IgD-negative memory B cell (primary cell): ENCODE measurements at regions not wholly inside any gene's neighbourhood (a gene's known extent, or its start where the extent isn't known, plus 50 kb on each side); places are given as distances from the start of the nearest gene placed in this dataset.

Experiments used
- H3K27ac Mint-ChIP-seq, 3 donors: one replicate each; pipeline ENCODE4 v1.8.0; 2020 to 2022; ENCODE audit warnings: mild to moderate bottlenecking in 3 of 3, mixed read lengths in 3 of 3, moderate library complexity in 1 of 3
- H3K27me3 Mint-ChIP-seq: one replicate; pipeline ENCODE4 v1.8.0; 2021; ENCODE audit warnings: mixed read lengths
- H3K36me3 Mint-ChIP-seq: one replicate; pipeline ENCODE4 v1.8.0; 2020; ENCODE audit warnings: mild to moderate bottlenecking, mixed read lengths
- H3K4me1 Mint-ChIP-seq, 3 donors: one replicate each; pipeline ENCODE4 v1.8.0; 2020 to 2022; ENCODE audit warnings: mixed read lengths in 3 of 3, mild to moderate bottlenecking in 1 of 3
- H3K4me3 Mint-ChIP-seq, 4 donors: one replicate each; pipeline ENCODE4 v1.8.0; 2020 to 2022; ENCODE audit warnings: mild to moderate bottlenecking in 4 of 4, mixed read lengths in 4 of 4, moderate library complexity in 3 of 4
- H3K9me3 Mint-ChIP-seq, 3 donors: one replicate each; pipeline ENCODE4 v1.8.0; 2020 to 2021; ENCODE audit warnings: mixed read lengths in 3 of 3, mild to moderate bottlenecking in 1 of 3

DNA sequence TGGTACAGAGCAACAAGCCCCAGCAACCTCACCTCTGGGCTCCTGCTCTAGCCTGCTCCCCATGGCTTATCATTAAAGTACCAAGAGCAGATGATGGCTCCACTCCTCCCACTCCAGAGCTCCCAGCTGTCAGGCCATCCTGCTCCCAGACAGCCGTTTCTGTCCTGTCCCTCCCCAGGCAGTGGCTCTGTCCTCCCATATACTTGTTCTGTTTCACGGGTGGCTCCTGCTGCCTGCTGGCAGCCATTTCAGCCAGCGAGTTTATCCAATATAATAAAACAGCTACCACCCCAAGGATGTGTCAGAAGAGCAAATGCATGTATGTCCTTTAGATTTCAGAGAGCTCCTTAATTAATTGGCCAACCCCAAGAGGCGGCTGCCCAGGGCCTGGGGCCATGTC is 79.4 kb upstream of the VSTM2B start:
- peaks cover 0 to 3% (median 0%) of the 10 kb centered on the region in 3 donors for H3K9me3 Mint-ChIP-seq
- H3K27ac Mint-ChIP-seq, result no peak overlapping the region
- H3K4me3 Mint-ChIP-seq, result no peak overlapping the region

DNA sequence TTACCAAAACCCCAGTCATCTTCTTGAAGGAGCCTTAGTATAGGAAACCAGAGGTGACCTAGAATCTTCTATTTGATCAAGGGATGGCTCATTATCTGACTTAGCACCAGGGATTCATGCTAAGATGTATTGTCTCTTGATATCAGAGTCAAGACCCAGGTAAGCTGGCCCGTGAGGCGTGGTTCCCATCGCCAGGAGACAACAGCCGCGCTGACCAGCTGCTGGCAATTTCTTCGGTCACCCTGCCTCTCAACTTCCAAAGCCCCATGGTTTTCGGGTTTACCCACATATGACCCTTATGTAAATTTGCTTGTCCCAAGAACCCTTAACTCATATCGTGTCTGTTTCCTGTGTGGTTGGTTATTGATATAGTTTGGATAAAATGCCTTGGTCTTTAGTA is 77.7 kb upstream of the VSTM2B start:
- Mint-ChIP-seq H3K36me3 (peaks cover 3% of the 10 kb centered on the region), H3K4me1 (no peaks in the 10 kb centered on the region), H3K4me3 (no peak overlapping the region), H3K27ac (no peak overlapping the region), H3K27me3 (peaks cover 2% of the 10 kb centered on the region), H3K9me3 (peaks cover 0 to 3% (median 0%) of the 10 kb centered on the region in 3 donors)

More for the DNA sequence above, 79.4 kb upstream of the VSTM2B start:
- H3K4me1 Mint-ChIP-seq, result no peaks in the 10 kb centered on the region
- H3K27me3 Mint-ChIP-seq, result peaks cover 2% of the 10 kb centered on the region
- H3K36me3 Mint-ChIP-seq, result peaks cover 3% of the 10 kb centered on the region

DNA sequence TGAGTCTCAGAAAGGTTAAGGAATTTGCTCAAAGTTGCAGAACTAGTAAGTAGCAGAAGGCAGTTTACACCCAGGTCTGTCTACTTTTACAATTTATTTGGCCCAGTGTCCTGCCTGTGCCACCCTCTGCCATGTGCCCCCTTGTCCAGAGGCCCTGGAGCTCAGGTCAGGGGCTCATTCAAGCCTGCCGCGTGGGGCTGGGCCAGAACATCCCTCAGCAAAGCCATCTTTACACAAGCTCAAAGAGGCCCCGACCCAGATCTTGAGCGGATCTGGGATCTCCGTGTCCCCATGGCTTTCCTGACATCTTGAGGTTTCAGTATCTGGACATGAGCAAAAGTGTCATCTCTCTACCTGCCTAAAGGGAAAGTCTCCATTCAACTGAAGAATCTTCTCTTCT is 76.4 kb upstream of the VSTM2B start:
- no peaks in the 10 kb centered on the region for H3K4me1 Mint-ChIP-seq
- H3K27ac Mint-ChIP-seq, result no peak overlapping the region
- peaks cover 0 to 2% (median 2%) of the 10 kb centered on the region in 3 donors for H3K9me3 Mint-ChIP-seq
- peaks cover 2% of the 10 kb centered on the region for H3K27me3 Mint-ChIP-seq
- H3K4me3 Mint-ChIP-seq, result no peak overlapping the region
- peaks cover 3% of the 10 kb centered on the region for H3K36me3 Mint-ChIP-seq

DNA sequence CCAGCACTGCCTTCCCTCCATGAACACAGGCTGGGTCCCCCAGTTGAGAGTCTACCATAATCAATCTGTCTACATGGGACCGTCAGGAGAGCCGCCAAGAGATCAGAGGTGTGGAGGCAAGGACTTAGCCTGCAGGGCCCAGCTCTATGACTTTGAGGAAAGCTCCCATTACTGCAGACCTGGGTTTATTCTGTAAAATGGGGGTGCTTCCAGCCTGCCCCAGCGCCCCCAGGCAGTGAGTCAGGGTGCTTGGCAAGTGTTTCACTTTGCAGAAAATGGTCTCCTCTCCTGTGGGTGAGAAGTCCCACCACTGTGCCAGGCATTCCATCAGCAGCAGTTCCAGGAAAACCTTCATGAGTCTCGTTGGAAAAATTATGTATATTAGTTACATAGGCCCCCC is 75.5 kb upstream of the VSTM2B start:
- peaks cover 3% of the 10 kb centered on the region for H3K36me3 Mint-ChIP-seq
- H3K4me1 Mint-ChIP-seq, result no peaks in the 10 kb centered on the region
- H3K27me3 Mint-ChIP-seq, result peaks cover 2% of the 10 kb centered on the region
- H3K27ac Mint-ChIP-seq, result no peak overlapping the region
- peaks cover 0 to 2% (median 0%) of the 10 kb centered on the region in 3 donors for H3K9me3 Mint-ChIP-seq
- H3K4me3 Mint-ChIP-seq, result no peak overlapping the region

DNA sequence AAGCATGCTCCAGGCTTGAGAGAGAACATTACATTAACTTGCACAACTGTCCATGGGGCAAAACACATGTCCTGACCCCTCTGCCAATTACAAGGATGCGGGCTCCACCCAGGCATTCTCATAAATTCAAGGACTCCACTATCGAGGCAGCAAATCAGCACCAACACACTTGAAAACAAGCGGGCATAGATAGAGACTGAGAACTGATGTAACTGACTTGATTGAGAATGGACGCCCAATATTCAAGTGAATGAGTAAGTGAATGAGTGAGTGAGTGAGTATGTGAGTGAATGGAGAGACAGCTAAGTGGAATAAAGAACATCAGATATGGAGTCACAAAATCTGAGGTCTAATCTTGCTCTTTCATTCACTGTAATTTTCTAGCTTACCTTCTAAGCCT is 75.0 kb upstream of the VSTM2B start:
- Mint-ChIP-seq H3K4me3 (no peak overlapping the region), H3K27me3 (peaks cover 2% of the 10 kb centered on the region), H3K9me3 (peaks cover 0 to 4% (median 2%) of the 10 kb centered on the region in 3 donors), H3K4me1 (no peaks in the 10 kb centered on the region), H3K27ac (no peak overlapping the region), H3K36me3 (no peaks in the 10 kb centered on the region)

DNA sequence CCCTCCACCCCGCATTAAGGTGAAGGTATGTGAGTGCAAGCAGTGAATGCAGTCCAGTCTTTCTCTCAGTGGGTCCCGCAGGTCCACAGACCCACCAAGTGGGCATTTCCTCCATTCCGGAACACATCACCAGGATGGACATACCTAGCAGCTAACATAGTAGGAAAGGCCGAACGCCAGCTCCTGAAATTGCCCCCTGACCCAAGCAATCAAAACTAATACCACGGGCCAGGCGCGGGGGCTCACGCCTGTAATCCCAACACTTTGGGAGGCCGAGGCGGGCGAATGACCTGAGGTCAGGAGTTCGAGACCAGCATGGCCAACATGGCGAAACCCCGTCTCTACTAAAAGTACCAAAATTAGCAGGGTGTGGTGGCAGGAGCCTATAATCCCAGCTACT is 71.7 kb upstream of the VSTM2B start:
- Mint-ChIP-seq H3K4me1 (no peaks in the 10 kb centered on the region), H3K4me3 (no peak overlapping the region), H3K9me3 (peaks cover 8 to 16% (median 10%) of the 10 kb centered on the region in 3 donors), H3K27ac (no peak overlapping the region), H3K36me3 (no peaks in the 10 kb centered on the region), H3K27me3 (peaks cover 2% of the 10 kb centered on the region)

DNA sequence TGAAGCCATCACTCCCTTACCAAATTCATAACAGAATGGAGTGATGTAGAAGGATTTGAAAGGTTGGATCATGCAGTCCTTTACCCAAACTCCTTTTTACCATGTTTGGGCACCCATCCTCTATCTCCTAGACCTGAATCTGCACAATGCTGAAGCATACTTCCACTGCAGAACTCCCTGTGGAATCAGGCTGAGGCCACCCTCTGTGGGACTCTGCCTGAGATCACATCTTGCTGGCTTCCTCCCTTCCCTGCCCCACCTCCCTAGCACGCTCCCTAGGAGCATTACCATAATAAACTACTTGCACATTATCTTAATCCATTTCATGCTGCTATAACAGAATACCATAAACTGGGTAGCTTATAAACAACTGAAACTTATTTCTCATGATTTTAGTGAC is 68.4 kb upstream of the VSTM2B start:
- Mint-ChIP-seq H3K4me1 (no peaks in the 10 kb centered on the region), H3K36me3 (no peaks in the 10 kb centered on the region), H3K9me3 (peaks cover 8 to 16% (median 10%) of the 10 kb centered on the region in 3 donors), H3K27ac (no peak overlapping the region), H3K27me3 (no peaks in the 10 kb centered on the region), H3K4me3 (no peak overlapping the region)

DNA sequence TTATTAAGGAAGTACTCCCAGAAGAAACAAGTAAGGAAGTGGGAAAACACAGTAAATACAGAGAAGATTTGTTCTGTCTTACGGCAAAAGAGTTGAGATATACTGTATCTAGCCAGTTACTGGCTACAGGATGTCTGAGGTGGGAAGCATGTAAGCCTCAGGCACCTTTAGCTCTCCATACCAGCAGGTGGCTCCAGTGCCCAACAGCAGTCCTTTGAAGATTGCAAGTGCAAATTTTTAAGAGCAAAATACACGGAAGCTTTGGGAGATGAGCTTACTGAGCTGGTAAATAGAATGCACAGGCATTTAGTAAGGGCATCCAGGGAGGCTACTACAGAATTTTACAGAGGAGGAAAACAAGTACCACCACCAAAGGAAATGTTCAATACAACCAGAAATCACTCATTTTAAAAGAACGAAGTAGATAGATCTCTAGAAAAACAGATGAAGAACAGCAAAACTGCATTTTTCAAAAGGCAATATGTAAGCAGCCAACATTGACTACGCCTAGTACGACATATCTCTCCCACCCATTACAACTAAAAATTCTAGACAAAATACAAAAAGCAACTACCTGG is 57.9 kb upstream of the VSTM2B start:
- Mint-ChIP-seq H3K4me1 (peaks cover 0 to 2% (median 0%) of the 10 kb centered on the region in 3 donors), H3K27ac (no peak overlapping the region), H3K36me3 (no peaks in the 10 kb centered on the region), H3K4me3 (no peak overlapping the region), H3K9me3 (peaks cover 2 to 10% (median 3%) of the 10 kb centered on the region in 3 donors), H3K27me3 (no peaks in the 10 kb centered on the region)

DNA sequence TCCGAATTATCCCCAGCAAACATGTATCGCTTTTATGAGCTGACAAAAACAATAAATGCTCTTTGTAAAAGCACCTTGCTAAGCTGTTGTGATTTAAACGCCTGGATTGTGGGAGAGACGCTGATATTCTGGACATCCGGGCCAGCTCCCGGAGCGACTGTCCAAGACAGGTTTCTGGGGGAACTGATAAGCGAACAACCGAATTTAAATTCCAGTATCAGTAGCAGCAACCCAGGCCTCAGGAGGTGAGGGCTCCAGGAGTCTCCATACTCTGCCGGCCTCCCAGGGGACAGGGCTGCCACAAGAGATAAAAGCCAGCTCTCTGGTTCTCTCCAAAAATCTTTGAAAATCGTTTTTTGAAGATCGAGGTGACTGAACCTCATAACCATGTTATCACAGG is 50.3 kb upstream of the VSTM2B start:
- peaks cover 1% of the 10 kb centered on the region for H3K36me3 Mint-ChIP-seq
- H3K27me3 Mint-ChIP-seq, result peaks cover 2% of the 10 kb centered on the region
- H3K27ac Mint-ChIP-seq, result no peak overlapping the region
- H3K9me3 Mint-ChIP-seq, result peaks cover 1 to 7% (median 6%) of the 10 kb centered on the region in 3 donors
- no peaks in the 10 kb centered on the region for H3K4me1 Mint-ChIP-seq
- H3K4me3 Mint-ChIP-seq, result no peak overlapping the region
